ENCODE measurements at regions not wholly inside any gene's neighbourhood (a gene's known extent, or its start where the extent isn't known, plus 50 kb on each side); places are given as distances from the start of the nearest gene placed in this dataset.

DNA sequence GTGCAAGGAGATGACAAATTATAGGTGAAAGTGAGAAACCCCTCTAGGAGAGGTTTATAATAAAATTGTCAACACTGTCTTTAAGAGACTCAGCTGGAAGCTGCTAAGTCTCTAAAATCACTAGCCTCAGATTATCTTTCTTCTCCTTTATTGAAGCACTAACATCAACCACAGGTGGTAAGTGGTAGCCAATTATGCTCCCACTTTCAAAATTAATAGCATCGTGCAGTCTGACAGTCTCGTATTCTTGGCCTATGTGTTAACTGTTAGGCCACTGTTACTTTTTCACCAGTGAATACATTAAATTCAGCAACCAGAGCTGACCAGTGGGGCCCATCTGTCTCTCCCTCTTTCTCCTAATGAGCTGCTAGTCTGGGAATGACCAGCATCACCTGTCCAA lies 674.1 kb downstream of the RAPGEF2 start:
- Histone ChIP-seq H3K4me1 (ENCODE audit: insufficient read depth, low read length) (no peaks in the 10 kb centered on the region), H3K9me3 (ENCODE audit: insufficient read depth, low read length, severe bottlenecking) (no peaks in the 10 kb centered on the region), H3K36me3 (ENCODE audit: insufficient read depth, low read length) (no peaks in the 10 kb centered on the region), H3K27ac (ENCODE audit: low read length) (no peak overlapping the region), H3K4me3 (ENCODE audit: low read depth in 1 of 2, low read length in 2 of 2) (no peak overlapping the region), H4K20me1 (ENCODE audit: insufficient read depth, low read length) (no peaks in the 10 kb centered on the region), H2AFZ (ENCODE audit: low read depth, low read length) (no peak overlapping the region), H3K9ac (ENCODE audit: low read depth, low read length) (no peak overlapping the region), H3K79me2 (ENCODE audit: insufficient read depth, low read length) (no peaks in the 10 kb centered on the region), H3K27me3 (ENCODE audit: insufficient read depth, low read length, poor library complexity) (no peaks in the 10 kb centered on the region), H3K4me2 (ENCODE audit: insufficient read depth, low read length) (no peak overlapping the region)
- ATAC-seq (ENCODE audit: insufficient read depth, low read depth) (no peak), DNase-seq (no peak)
- TF ChIP-seq, protein P1, sequence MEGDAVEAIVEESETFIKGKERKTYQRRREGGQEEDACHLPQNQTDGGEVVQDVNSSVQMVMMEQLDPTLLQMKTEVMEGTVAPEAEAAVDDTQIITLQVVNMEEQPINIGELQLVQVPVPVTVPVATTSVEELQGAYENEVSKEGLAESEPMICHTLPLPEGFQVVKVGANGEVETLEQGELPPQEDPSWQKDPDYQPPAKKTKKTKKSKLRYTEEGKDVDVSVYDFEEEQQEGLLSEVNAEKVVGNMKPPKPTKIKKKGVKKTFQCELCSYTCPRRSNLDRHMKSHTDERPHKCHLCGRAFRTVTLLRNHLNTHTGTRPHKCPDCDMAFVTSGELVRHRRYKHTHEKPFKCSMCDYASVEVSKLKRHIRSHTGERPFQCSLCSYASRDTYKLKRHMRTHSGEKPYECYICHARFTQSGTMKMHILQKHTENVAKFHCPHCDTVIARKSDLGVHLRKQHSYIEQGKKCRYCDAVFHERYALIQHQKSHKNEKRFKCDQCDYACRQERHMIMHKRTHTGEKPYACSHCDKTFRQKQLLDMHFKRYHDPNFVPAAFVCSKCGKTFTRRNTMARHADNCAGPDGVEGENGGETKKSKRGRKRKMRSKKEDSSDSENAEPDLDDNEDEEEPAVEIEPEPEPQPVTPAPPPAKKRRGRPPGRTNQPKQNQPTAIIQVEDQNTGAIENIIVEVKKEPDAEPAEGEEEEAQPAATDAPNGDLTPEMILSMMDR (IDR thresholded peaks at IDR 0.05; ENCODE audit: borderline replicate concordance, extremely low read depth, low read length, poor library complexity, severe bottlenecking): no peak
- TF ChIP-seq EZH2 (IDR thresholded peaks at IDR 0.05; ENCODE audit: borderline replicate concordance, low read depth, low read length, severe bottlenecking): no peak

DNA sequence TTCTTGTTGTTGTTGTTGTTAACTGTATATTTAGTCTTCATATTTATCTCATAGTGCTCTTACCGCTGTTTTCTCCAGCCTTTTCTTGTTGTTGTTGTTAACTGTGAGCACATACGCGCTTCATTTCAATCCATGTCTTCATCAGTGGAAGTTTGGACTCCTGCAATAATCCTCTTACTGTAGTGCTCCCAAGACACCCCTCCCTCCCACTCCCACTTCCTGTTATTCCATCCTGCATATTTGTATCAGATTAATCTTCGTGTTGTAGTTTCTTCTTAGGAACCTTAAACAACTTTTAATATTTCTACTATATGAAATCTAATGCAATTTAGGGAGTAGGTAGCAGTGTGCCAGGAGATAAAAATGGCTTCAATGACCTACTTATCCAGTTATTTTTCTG lies 674.8 kb downstream of the RAPGEF2 start:
- no peaks in the 10 kb centered on the region for H3K9me3 ChIP-seq (ENCODE audit: insufficient read depth, low read length, severe bottlenecking)
- no peak overlapping the region for H3K4me3 ChIP-seq (ENCODE audit: low read depth in 1 of 2, low read length in 2 of 2)
- H4K20me1 ChIP-seq (ENCODE audit: insufficient read depth, low read length): no peaks in the 10 kb centered on the region
- TF ChIP-seq EZH2 (IDR thresholded peaks at IDR 0.05; ENCODE audit: borderline replicate concordance, low read depth, low read length, severe bottlenecking): no peak
- TF ChIP-seq, protein P1 (IDR thresholded peaks at IDR 0.05; ENCODE audit: borderline replicate concordance, extremely low read depth, low read length, poor library complexity, severe bottlenecking): no peak
- ATAC-seq (ENCODE audit: insufficient read depth, low read depth) (no peak), DNase-seq (no peak)
- H3K36me3 ChIP-seq (ENCODE audit: insufficient read depth, low read length): no peaks in the 10 kb centered on the region
- no peak overlapping the region for H2AFZ ChIP-seq (ENCODE audit: low read depth, low read length)
- H3K27ac ChIP-seq (ENCODE audit: low read length): no peak overlapping the region
- H3K79me2 ChIP-seq (ENCODE audit: insufficient read depth, low read length): no peaks in the 10 kb centered on the region
- no peaks in the 10 kb centered on the region for H3K4me1 ChIP-seq (ENCODE audit: insufficient read depth, low read length)
- H3K9ac ChIP-seq (ENCODE audit: low read depth, low read length): no peak overlapping the region
- H3K4me2 ChIP-seq (ENCODE audit: insufficient read depth, low read length): no peak overlapping the region
- H3K27me3 ChIP-seq (ENCODE audit: insufficient read depth, low read length, poor library complexity): no peaks in the 10 kb centered on the region

DNA sequence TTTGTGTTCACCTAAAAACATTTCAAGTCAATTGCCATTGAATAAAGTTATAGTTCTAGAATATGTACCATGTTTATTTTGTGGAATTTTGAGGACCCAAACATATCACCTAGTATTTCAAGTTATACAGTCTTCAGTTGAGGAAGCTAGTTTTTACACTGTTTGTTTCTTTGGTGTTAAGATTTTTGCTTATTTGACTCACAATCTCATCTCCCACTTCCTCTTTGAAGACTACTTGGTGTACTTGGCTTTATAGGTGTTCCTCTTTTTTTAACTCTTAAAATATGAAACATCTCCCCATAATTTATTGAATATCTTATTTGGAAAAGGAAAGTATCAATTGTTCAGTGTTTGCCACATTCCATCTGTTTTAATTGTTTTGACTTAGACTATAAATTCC lies 675.4 kb downstream of the RAPGEF2 start:
- no peak overlapping the region for H3K9ac ChIP-seq (ENCODE audit: low read depth, low read length)
- H3K4me2 ChIP-seq (ENCODE audit: insufficient read depth, low read length): no peak overlapping the region
- H3K4me1 ChIP-seq (ENCODE audit: insufficient read depth, low read length): no peaks in the 10 kb centered on the region
- no peaks in the 10 kb centered on the region for H3K27me3 ChIP-seq (ENCODE audit: insufficient read depth, low read length, poor library complexity)
- no peak overlapping the region for H2AFZ ChIP-seq (ENCODE audit: low read depth, low read length)
- H3K36me3 ChIP-seq (ENCODE audit: insufficient read depth, low read length): no peaks in the 10 kb centered on the region
- DNase-seq (no peak), ATAC-seq (ENCODE audit: insufficient read depth, low read depth) (no peak)
- H4K20me1 ChIP-seq (ENCODE audit: insufficient read depth, low read length): no peaks in the 10 kb centered on the region
- TF ChIP-seq EZH2 (IDR thresholded peaks at IDR 0.05; ENCODE audit: borderline replicate concordance, low read depth, low read length, severe bottlenecking): no peak
- TF ChIP-seq, protein P1 (IDR thresholded peaks at IDR 0.05; ENCODE audit: borderline replicate concordance, extremely low read depth, low read length, poor library complexity, severe bottlenecking): no peak
- H3K9me3 ChIP-seq (ENCODE audit: insufficient read depth, low read length, severe bottlenecking): no peaks in the 10 kb centered on the region
- H3K27ac ChIP-seq (ENCODE audit: low read length): no peak overlapping the region
- H3K79me2 ChIP-seq (ENCODE audit: insufficient read depth, low read length): no peaks in the 10 kb centered on the region
- H3K4me3 ChIP-seq (ENCODE audit: low read depth in 1 of 2, low read length in 2 of 2): no peak overlapping the region

DNA sequence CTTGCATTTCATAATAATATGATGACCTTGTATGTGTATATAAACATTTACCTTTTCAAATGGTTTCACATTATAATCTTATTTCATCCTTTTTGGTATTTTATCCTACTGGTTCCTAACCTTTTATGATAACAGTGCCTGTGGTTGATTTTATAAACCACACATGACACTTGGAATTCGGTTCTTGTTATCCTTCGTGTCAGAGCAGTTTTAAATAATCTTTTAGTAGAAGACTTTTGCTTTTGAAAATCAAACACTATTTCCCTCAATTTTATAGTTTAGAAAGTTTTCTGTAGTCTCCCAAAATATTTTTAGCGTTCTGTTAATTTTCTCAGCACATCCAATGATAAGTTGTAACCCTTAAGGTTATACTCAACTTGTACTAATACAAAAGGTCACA lies 676.8 kb downstream of the RAPGEF2 start:
- H3K4me1 ChIP-seq (ENCODE audit: insufficient read depth, low read length): no peaks in the 10 kb centered on the region
- TF ChIP-seq, protein P1 (IDR thresholded peaks at IDR 0.05; ENCODE audit: borderline replicate concordance, extremely low read depth, low read length, poor library complexity, severe bottlenecking): no peak
- TF ChIP-seq EZH2 (IDR thresholded peaks at IDR 0.05; ENCODE audit: borderline replicate concordance, low read depth, low read length, severe bottlenecking): no peak
- no peaks in the 10 kb centered on the region for H3K27me3 ChIP-seq (ENCODE audit: insufficient read depth, low read length, poor library complexity)
- H3K27ac ChIP-seq (ENCODE audit: low read length): no peak overlapping the region
- no peak overlapping the region for H3K9ac ChIP-seq (ENCODE audit: low read depth, low read length)
- H3K9me3 ChIP-seq (ENCODE audit: insufficient read depth, low read length, severe bottlenecking): no peaks in the 10 kb centered on the region
- H3K36me3 ChIP-seq (ENCODE audit: insufficient read depth, low read length): no peaks in the 10 kb centered on the region
- no peaks in the 10 kb centered on the region for H4K20me1 ChIP-seq (ENCODE audit: insufficient read depth, low read length)
- H3K4me3 ChIP-seq (ENCODE audit: low read depth in 1 of 2, low read length in 2 of 2): no peak overlapping the region
- no peaks in the 10 kb centered on the region for H3K79me2 ChIP-seq (ENCODE audit: insufficient read depth, low read length)
- H3K4me2 ChIP-seq (ENCODE audit: insufficient read depth, low read length): no peak overlapping the region
- ATAC-seq (ENCODE audit: insufficient read depth, low read depth) (no peak), DNase-seq (no peak)
- H2AFZ ChIP-seq (ENCODE audit: low read depth, low read length): no peak overlapping the region
